Tibial nerve (tissue), 4 donors: ENCODE measurements at regions not wholly inside any gene's neighbourhood (a gene's known extent, or its start where the extent isn't known, plus 50 kb on each side); places are given as distances from the start of the nearest gene placed in this dataset.

Experiments used
- EP300 ChIP-seq, 2 donors: sonication (generic); formaldehyde crosslinking; IDR thresholded peaks; one replicate each; pipeline ENCODE4 v1.6.1; 2017; ENCODE audit warnings: antibody characterized with exemption in 2 of 2, mild to moderate bottlenecking in 1 of 2
- POLR2A ChIP-seq, 2 donors: fragments of 450-650 bp; IDR thresholded peaks; one replicate each; pipeline ENCODE4 v1.6.1; 2017; ENCODE audit warnings: antibody characterized with exemption in 2 of 2, mild to moderate bottlenecking in 2 of 2, moderate library complexity in 2 of 2
- TF ChIP-seq, protein P1 (sequence below), 5 experiments: fragments of 200-600 bp in 3 of 5; fragments of 450-650 bp in 2 of 5; sonication (generic) in 3 of 5; IDR thresholded peaks; one replicate each; pipeline ENCODE4 v1.5.1; 2016 to 2019; ENCODE audit warnings: antibody characterized with exemption in 5 of 5, mild to moderate bottlenecking in 3 of 5, moderate library complexity in 2 of 5

DNA sequence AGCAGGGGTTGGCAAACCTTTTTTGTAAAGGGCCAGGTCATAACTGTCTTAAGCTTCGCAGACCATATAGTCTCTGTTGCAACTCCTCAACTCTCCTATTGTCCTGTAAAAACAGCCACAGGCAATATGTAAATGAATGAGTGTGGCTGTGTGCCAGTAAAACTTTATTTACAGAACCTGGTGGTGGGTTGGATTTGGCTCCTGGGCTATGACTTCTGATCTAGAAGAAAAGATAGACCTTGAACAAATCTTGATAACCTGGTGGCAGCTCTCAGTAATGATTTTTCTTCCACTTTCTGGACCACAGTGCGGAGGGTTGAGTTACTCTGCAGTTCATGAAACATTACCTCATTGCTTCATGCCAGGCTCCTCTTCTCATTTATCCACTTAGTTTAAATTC, 139.3 kb downstream of the MYCN start:
- TF ChIP-seq, protein P1, sequence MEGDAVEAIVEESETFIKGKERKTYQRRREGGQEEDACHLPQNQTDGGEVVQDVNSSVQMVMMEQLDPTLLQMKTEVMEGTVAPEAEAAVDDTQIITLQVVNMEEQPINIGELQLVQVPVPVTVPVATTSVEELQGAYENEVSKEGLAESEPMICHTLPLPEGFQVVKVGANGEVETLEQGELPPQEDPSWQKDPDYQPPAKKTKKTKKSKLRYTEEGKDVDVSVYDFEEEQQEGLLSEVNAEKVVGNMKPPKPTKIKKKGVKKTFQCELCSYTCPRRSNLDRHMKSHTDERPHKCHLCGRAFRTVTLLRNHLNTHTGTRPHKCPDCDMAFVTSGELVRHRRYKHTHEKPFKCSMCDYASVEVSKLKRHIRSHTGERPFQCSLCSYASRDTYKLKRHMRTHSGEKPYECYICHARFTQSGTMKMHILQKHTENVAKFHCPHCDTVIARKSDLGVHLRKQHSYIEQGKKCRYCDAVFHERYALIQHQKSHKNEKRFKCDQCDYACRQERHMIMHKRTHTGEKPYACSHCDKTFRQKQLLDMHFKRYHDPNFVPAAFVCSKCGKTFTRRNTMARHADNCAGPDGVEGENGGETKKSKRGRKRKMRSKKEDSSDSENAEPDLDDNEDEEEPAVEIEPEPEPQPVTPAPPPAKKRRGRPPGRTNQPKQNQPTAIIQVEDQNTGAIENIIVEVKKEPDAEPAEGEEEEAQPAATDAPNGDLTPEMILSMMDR (IDR thresholded peaks at IDR 0.05): no peak
- TF ChIP-seq POLR2A (IDR thresholded peaks at IDR 0.05) (no peak), EP300 (IDR thresholded peaks at IDR 0.05) (no peak)
